Esophagus squamous epithelium (tissue), 4 donors: ENCODE measurements at regions not wholly inside any gene's neighbourhood (a gene's known extent, or its start where the extent isn't known, plus 50 kb on each side); places are given as distances from the start of the nearest gene placed in this dataset.

Experiments
- CTCF ChIP-seq, 6 experiments: fragments of 450-650 bp in 4 of 6; fragments of 200-600 bp in 2 of 6; sonication (generic) in 2 of 6; IDR thresholded peaks; one replicate each; pipeline ENCODE4 v1.5.1; 2016 to 2019; ENCODE audit warnings: antibody characterized with exemption in 6 of 6, mild to moderate bottlenecking in 4 of 6, moderate library complexity in 4 of 6
- POLR2A ChIP-seq, 4 donors: fragments of 450-650 bp; IDR thresholded peaks; one replicate each; pipeline ENCODE4 v1.6.1; 2017; ENCODE audit warnings: antibody characterized with exemption in 4 of 4, mild to moderate bottlenecking in 4 of 4, moderate library complexity in 3 of 4

GRCh38 chr6:156634951-156635371 lies 142.2 kb upstream of the ARID1B start:
- TF ChIP-seq CTCF (IDR thresholded peaks at IDR 0.05) (no peak), POLR2A (IDR thresholded peaks at IDR 0.05) (no peak)
